HG03196 (cell line): ENCODE measurements at regions not wholly inside any gene's neighbourhood (a gene's known extent, or its start where the extent isn't known, plus 50 kb on each side); places are given as distances from the start of the nearest gene placed in this dataset.

ENCODE experiments used
- ATAC-seq: cut with Tn5 transposase; IDR thresholded peaks from one replicate; pipeline ENCODE4 v1.9.1; 2021; ENCODE audit not compliant: unreplicated experiment

DNA sequence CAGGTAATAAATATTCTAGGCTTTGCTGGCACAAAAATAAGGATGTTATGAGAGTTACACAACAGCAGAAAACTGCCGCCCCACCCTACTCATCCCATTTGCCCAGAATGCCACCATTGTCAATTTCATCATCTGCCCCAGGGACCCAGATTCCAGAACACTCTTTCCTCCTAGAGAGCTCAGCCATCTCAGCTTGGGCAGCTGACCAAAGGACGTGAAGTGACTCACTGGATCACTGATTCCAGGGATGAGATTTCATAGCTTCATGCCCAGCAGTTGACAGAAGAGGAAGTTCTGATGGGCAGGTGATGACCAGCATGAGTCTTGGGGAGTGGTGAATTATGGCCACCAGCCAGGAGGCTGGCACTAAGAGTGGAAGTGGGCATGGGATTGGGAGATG, 450.3 kb downstream of the RMST start:
- no peak for ATAC-seq

DNA sequence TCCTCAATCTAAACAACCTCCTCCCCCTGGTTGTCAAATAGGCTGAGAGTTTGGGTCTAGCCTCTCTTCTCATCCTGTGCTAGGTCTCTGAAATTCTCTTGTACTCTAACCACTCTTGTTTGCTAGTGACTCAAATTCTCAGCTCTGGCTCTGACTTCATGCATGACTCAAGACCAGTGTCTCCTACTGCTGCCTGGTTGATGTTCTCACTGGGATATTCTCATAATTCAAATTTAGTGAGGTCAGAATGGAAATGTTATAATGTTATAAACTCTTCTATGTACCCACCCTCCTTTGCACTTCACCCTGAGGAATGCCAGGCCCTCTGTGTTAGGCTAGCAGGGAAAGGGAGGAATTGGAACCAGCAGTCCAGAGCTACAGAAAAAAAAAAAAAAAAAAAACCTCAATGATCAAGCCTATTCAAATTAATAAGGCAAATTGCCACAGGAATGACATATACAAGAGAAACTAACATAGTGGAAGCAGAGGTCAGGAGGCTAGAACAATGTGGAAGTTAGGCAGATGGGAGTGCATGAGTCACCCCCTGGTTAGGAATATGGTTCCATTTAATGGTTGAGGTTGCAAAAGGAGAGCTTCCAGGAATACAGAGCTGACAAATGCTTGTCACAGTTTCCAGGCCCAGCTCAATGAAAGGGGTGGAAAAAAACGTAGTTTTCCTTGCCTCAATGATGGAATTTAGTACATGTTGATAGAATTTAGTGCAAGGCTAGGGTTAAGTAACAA, 459.5 kb downstream of the RMST start:
- ATAC-seq = no peak

DNA sequence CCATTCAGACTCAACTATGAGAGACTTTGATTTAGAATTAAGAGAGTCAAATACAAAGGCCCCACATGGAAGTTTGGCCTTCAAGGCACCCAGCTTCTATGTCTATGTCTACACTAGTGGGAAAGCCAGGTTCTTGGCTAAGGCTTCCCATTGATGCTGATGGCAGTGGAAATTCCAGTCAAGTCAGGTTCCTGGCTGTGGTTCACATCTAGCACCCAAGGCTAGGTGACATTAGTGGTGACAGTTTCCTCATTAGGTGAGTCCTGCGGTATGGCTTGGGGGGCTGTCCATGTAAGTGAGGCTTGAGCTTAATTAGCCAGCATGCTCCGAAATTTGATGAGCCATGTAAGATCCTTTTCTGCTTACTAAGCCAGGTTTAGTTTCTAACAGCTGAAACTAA, 460.9 kb downstream of the RMST start:
- no peak for ATAC-seq

DNA sequence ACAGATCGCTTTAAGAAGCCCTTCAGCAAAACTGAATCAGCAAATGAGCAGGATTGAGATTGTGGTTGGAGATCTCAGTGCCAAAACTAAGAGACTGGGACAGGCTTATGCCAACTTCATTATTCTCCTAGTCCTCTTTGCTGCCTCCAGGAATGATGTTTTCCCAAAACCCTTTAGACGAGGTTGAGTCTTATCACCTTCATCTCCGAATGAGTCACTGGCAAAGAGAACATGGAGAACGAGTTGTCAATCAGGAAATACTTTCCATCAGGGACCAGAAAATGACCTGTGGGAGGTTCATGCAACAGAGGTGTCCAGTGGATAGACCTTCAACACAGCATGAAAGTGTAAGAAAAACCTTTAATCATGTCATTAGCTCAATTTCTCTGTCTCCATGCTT, 461.5 kb downstream of the RMST start:
- no peak for ATAC-seq

DNA sequence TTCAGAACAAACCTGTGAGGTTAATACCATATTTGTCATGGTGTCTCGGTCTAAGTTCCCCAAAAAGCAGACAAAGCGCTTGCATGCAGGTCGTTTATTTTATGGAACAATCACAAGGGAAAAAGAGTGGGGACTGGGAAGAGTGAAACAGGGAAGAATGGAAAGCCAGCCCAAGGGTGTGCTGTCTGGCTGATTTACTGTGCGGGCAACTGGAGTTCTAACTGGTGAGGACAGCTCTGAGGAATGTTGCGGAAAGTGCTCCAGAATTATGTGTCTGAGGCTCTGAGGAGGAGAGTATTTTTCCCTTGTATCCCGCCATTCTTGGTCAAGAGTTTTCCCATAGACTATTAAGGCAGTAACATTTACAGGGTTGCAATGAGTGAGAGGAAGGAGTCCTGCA, 465.4 kb downstream of the RMST start:
- no peak for ATAC-seq

DNA sequence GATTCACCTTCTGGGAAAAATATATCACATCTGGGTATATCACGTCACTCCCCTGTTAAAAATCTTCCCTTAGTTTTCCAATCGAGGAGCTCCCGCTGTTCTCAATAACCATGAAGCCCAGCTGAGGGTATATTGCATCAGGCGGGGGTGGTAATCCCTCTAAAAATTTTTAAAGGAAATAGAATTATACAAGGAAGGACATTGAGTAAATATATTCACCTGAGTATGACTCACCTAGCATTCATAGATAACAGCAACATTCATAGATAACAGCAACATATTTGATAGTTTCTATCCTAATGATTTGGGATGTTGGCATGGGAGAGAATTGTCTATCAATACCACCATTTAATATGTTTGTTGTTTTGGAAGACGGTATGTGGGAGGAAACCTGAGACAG, 473.6 kb downstream of the RMST start:
- no peak for ATAC-seq

DNA sequence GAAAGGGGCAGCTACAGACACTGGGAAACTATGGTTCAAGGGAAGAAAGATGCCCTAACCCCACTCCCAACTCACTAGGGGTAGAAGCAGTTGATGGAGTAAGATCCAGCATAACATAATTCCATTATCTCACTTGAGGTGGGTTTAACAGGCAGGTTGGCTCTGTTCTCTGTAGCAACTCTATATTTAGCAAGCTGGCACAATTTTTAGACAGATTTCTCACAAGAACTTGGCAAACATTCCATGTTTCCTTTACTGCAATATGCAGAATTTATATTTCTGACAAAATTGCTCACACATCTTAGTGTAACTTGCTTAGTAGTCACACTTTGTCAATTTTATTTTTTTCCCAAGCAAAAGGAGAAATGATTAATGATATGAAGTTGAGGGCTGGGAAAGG, 475.4 kb downstream of the RMST start:
- no peak for ATAC-seq

DNA sequence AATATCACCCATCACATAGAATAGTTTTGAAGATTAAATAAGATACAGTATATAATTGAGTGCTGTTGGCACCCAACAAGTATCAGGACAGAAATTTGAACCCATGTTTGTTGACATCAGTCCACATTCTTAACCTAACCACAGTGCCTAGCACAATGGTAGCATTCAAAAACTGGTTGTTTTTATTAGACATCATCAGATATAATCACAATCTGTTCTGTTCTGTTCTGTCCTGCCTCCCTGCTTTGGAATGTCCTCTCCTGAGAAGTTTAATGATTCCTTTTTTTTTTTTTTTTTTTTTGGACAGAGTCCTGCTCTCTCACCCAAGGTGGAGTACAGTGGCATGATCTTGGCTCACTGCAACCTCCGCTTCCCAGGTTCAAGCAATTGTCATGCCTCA, 476.6 kb downstream of the RMST start:
- ATAC-seq = no peak

DNA sequence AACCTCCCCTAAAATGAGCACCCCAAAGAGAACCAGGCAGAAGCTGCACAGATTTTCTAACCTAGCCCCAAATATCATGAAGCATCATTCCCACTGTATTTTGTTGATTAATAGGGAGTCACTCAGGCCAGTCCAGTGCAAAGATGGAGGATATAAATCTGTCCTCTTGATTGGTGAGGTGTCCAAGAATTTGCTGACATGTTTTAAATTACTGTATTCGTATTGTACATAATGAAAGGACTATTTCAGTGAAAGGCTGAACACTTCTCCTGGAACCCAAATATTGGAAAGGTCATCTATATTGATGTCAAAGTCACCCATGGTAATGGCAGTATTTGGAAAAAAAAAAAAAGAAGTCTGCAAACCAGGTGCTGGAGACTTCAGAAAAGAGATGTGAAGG, 477.5 kb downstream of the RMST start:
- ATAC-seq = no peak

DNA sequence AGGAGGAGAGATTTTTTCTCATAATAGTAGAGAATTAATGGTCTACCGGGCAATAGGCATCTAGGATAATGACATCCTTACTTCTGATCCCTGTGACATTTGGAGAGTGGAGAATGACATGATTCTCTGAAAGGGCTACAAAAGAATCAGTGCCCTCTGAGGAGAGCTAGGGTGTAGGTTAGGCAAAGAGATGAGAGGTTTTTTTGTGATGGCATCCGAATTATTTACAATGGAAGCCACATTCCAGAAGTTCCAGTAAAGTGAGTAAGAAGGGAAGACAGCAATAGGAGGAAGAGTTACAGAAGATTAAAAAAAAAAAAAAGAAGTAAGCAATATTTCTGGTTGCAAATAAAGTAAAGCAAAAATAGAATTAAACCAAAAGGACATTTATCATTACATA, 478.0 kb downstream of the RMST start:
- ATAC-seq = no peak

DNA sequence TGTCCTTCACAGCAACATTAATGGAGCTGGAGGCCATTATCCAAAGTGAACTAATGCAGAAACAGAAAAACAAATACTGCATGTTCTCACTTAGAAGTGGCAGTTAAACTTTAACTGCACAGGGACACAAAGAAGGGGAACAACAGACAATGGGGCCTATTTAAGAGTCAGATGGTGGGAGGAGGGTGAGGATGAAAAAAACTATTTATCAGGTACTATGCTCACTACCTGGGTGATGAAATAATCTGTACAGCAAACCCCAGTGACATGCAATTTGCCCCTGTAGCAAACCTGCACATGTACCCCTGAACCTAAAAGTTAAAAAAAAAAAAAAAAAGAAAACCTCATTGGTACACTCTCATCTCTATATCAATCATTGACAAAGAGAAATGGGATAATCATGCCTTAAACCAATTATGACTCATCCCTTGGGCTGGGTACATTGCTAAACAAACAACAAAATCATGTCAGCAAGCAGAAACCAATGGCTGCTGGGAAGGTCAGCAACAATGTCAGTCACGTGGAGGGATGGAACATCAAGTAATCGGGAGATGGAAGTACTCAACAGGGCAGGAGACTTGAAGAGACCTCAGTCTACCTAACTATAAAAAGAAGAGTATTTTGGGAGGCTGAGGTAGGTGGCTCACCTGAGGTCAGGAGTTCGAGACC, 479.2 kb downstream of the RMST start:
- no peak for ATAC-seq

DNA sequence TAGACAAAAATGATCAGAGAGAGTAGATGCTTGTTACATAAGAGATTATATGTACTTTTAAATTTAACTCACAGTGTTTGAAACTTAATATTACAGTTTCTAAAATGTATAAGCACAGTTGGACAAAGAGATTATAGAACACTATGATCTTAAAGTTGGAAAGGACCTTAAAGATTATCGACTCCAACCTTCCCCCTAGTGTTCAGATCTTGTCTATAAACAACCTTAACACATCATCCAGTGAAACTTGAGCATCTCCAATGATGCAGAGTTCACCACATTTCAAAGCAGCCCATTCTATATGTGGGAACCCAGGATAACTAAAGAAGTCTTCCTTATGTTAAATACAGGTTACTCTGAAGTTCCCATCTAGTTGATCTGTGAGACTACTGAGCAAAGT, 480.8 kb downstream of the RMST start:
- ATAC-seq = no peak

DNA sequence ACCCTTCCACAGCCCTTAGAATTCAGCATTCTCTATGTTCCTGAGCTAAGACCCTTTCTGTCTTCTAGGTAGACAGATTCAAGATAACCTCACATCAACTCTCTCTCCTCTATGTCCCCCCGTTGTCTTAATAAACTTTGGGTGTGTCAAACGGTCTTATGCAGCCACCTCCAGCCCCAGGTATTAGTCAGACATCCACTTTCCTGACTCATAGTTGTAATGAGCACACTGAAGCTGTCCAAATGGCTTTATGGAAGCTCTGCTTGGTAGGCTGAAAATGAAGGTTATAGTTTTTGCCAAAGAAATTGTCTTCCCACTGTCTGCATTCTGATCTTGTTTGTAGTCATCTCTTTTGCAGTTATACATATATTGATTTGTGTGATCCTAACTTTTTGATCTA, 482.0 kb downstream of the RMST start:
- ATAC-seq = no peak

DNA sequence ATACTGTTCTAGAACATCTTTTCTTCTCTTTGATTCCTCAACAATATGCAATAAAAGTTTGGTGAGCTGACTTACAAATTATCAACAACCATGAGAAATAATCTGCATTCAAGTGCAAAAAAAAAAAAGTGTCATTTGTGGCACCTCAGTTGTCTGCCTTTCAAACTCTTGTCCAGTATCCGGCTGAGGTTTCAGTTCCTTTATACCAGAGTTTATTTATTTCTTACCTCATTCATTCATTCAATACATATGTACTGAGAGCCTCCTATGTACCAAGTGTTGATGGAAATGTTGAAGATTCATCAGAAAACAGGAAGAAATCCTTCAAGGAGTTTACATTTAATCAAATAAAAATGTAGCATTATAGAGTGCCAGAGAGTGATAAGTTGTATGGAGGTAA, 484.1 kb downstream of the RMST start:
- no peak for ATAC-seq

DNA sequence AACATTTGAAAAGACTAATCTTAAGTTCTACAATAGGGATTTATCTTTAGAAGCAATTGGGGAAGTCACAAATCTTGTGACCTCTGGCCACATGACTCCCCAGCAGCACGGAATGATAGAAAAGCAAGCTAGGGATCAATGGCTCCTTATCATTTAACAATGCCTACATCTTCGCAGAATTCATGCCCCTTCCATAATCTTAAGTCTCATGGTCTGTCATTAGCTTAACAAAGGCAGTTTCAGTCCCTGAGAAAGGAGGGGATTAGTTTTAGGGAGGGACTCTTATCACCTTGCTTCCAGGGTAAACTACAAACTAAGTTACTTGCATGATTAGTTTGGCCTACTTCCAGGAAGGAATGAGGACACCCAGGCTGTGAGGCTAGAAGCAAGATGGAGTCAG, 486.0 kb downstream of the RMST start:
- no peak for ATAC-seq

DNA sequence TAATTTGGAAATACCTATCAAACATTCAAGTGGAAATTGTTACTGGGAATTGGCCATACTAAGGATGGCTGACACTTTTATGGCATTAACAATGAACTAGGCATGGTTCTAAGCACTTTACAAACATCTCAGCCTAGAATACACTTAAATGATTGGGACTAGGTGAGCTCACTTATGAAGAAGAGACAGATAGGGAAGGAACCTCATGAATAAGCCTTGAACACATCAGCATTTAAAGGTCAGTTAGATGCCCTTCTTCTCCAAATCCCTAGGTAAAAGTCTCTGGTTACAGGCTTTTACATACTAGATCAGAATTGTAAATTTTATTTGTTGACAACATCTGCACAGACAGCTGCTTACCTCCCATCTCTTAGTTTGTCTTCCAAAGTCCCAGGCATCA, 488.6 kb downstream of the RMST start:
- ATAC-seq = no peak

DNA sequence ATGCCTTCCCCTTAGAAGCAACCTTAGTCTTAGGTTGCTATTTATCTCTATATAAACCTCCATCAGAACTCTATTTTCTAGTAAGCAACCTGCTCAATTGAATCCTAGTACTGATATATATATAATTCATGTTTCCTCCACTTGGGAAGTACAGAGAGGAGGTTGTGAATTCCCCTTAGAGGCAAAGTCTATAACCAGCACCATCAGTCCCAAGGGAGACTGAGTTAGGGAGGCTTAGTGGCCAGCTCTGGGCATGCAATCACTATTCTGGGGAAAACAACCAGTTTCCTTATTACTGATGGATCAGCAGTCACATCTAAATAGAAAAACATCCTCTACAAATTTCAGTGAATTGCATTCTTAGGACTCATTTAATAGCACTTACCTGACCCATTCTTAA, 489.1 kb downstream of the RMST start:
- no peak for ATAC-seq

DNA sequence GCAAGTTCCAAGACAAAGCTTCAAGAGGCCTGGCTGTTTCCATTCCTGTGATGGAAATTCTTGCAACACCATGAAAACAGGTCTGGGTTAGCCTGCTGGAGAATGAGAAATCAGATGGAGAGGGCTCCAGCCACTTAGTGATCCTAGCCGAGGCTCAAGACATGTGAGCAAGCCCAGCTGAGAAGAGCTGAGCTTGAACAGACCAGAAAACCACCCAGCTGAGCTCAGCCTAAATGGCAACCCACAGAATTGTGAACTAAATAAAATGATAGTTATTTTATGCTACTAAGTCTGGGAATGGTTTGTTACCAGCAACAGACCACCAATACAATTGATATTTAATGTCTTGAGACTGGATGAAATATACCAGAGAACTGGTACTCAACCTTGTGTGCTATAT, 494.5 kb downstream of the RMST start:
- no peak for ATAC-seq

DNA sequence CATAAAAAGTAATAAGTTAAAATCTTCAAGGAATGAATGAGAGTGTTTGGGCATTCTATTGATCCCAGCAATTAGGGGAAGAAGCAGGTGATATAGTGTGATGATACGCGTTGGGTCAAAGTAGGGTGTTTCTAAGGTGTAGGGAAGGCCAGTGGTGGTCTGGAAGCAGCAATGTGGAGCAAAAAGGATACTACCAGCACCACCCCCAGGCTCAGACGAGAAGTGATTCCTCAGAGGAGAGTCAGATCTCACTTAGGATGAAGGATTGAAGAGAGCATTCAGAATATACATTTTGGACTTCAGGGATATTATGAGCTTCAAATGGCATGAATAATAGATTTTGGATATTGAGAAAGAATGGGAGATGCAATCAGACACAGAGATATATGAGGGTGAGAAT, 497.6 kb downstream of the RMST start:
- ATAC-seq = no peak

DNA sequence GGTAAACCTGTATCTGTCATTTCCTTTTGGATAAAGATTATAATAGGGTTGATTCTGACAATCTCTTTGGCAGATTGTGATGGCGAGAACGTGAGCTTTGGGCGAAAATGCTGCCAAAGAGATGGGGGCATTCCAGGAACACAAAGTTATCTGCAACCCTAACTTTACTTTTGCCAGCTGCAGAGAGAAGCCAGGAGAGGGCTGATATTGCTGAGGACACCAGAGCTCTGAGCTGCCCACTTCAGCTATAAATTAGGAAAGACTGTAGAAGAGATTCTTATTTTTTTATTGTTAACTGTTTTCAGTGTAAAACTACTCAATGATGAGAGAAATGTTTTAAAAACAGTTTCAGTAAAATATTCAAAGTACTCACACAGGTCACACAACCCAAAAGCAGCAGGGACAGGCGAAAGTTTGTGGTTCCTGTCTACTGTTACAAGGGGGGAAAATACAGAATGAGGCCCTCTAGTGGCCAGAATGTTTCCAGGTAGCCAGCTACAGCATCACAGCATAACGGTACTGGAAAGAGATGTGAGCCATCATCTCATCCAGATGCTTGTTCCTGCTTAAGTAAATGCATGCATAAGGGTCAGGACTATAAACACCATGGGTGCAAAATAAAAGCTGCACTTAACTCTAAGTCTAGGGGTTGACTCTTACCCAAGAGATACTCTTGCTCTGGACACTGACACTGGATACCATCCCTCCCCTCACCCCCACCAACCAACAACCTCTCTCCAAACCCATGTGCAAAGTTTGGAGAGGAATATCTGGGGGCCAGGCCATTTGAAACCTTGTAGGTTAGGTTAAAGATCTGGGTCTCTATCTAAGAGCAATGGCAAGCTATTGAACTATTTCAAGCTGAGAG, 498.4 kb downstream of the RMST start:
- ATAC-seq = peak; percentile 73

DNA sequence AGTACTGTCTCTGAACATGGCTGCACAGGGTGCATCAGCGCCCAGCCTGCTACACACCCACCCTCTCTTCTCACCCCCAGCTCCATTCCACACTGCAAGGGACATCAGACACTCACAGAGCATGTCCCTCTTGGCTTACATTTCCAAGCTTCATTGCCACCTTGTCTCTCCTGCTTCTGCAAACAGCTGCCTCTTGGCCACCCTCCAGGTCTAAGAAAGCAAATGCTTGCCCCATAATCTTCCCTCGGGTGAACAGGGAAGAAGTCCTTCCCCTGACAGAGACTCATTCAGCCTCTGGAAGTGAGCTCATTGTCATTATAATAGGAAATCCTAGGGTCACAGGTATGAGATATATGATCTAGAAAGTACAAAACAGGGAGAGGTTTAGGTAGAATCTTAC, 505.2 kb downstream of the RMST start:
- no peak for ATAC-seq

DNA sequence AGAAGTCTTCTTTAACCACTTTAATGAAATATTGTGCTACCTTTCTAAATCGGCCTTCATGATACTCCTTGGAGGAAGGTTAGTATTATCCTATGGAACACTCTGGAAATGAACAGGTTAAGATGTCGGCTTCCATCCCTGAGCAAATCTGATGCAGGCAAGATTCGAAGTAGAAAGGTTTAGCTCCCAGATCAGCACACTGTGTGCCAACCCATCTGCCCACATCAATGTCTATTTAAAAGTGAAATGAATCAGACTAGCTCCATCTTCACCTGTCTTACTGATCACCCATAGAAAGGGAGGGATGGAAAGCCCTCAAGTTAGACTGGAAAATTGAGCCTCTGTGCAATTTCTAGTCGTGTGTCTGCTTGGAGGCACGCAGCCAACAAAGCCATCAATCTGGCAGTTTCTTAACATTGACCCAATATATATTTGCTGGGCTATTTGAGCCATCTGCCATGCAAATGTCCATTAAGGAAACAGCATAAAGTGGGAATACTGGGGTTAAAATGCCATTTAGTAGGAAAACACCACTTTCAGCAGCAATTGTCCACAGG, 506.1 kb downstream of the RMST start:
- ATAC-seq = no peak
